Fibroblast of skin of left biceps (primary cell): ENCODE measurements at regions not wholly inside any gene's neighbourhood (a gene's known extent, or its start where the extent isn't known, plus 50 kb on each side); places are given as distances from the start of the nearest gene placed in this dataset.
A peak's percentile ranks its signal among the peaks of the same experiment; 100 is the strongest.

ENCODE experiments used
- DNase-seq, 2 experiments: peaks; one replicate each; pipeline ENCODE4 v3.0.0-alpha.2; 2013; ENCODE audit warnings: low read depth in 2 of 2

- no peak for DNase-seq
These were observed 81.9 kb upstream of the TNS3 start for GRCh38 chr7:47663851-47664250.

GRCh38 chr7:47663213-47663612 is 81.3 kb upstream of the TNS3 start:
- DNase-seq = peak in 1 of 2 experiments; percentile 42

- no peak for DNase-seq
These were observed 79.3 kb upstream of the TNS3 start for GRCh38 chr7:47661051-47661714.

- DNase-seq = no peak
These were observed 78.0 kb upstream of the TNS3 start for GRCh38 chr7:47659664-47660462.

- no peak for DNase-seq
These were observed 77.2 kb upstream of the TNS3 start for GRCh38 chr7:47658886-47659635.

GRCh38 chr7:47657126-47657525 is 75.2 kb upstream of the TNS3 start:
- no peak for DNase-seq

- no peak for DNase-seq
These were observed 72.9 kb upstream of the TNS3 start for GRCh38 chr7:47654672-47655298.

GRCh38 chr7:47653550-47654411 is 71.9 kb upstream of the TNS3 start:
- no peak for DNase-seq

- DNase-seq = no peak
These were observed 70.7 kb upstream of the TNS3 start for GRCh38 chr7:47652591-47652990.

- peak; percentile 88 to 91 for DNase-seq
These were observed 69.7 kb upstream of the TNS3 start for GRCh38 chr7:47651355-47652317.

GRCh38 chr7:47649919-47650318 is 68.0 kb upstream of the TNS3 start:
- no peak for DNase-seq

GRCh38 chr7:47648275-47648925 is 66.5 kb upstream of the TNS3 start:
- DNase-seq = peak in 1 of 2 experiments; percentile 47

- DNase-seq = no peak
These were observed 66.0 kb upstream of the TNS3 start for GRCh38 chr7:47647918-47648250.

- DNase-seq = no peak
These were observed 65.4 kb upstream of the TNS3 start for GRCh38 chr7:47647181-47647917.

GRCh38 chr7:47643716-47644400 is 61.9 kb upstream of the TNS3 start:
- DNase-seq = no peak

- no peak for DNase-seq
These were observed 58.4 kb upstream of the TNS3 start for GRCh38 chr7:47640265-47640664.

GRCh38 chr7:47639495-47640110 is 57.7 kb upstream of the TNS3 start:
- no peak for DNase-seq
